HuH-7 (cell line): ENCODE measurements at regions not wholly inside any gene's neighbourhood (a gene's known extent, or its start where the extent isn't known, plus 50 kb on each side); places are given as distances from the start of the nearest gene placed in this dataset.
"Not testable (repeated sequence)": the region's sequence is repeated elsewhere in the genome, so short reads cannot be mapped to it uniquely, and the experiment has no call there.

Experiments used
- DNase-seq: peaks from one replicate; pipeline ENCODE4 v3.0.0; 2011; ENCODE audit warnings: low spot score

GRCh38 chr1:187527346-187527745, 698.6 kb downstream of the PLA2G4A start:
- no peak for DNase-seq

GRCh38 chr1:187537936-187538335, 709.2 kb downstream of the PLA2G4A start:
- no peak for DNase-seq

- DNase-seq: no peak
Observed at GRCh38 chr1:187549540-187549939, 720.8 kb downstream of the PLA2G4A start.

- no peak for DNase-seq
Observed at GRCh38 chr1:187551061-187551460, 722.3 kb downstream of the PLA2G4A start.

- no peak for DNase-seq
Observed at GRCh38 chr1:187563191-187563590, 734.4 kb downstream of the PLA2G4A start.

GRCh38 chr1:187566354-187566753, 737.6 kb downstream of the PLA2G4A start:
- no peak for DNase-seq

GRCh38 chr1:187568067-187568466, 739.3 kb downstream of the PLA2G4A start:
- no peak for DNase-seq

GRCh38 chr1:187570166-187570565, 741.4 kb downstream of the PLA2G4A start:
- DNase-seq: no peak

- no peak for DNase-seq
Observed at GRCh38 chr1:187577610-187578009, 748.9 kb downstream of the PLA2G4A start.

GRCh38 chr1:187588917-187589316, 760.2 kb downstream of the PLA2G4A start:
- no peak for DNase-seq

GRCh38 chr1:187605736-187606135, 777.0 kb downstream of the PLA2G4A start:
- no peak for DNase-seq

GRCh38 chr1:187615853-187616735, 787.3 kb downstream of the PLA2G4A start:
- not testable (repeated sequence) for DNase-seq

GRCh38 chr1:187616830-187617229, 788.1 kb downstream of the PLA2G4A start:
- not testable (repeated sequence) for DNase-seq

GRCh38 chr1:187617776-187618175, 789.0 kb downstream of the PLA2G4A start:
- DNase-seq: no peak

GRCh38 chr1:187619175-187619574, 790.4 kb downstream of the PLA2G4A start:
- DNase-seq: no peak

GRCh38 chr1:187621951-187622350, 793.2 kb downstream of the PLA2G4A start:
- DNase-seq: no peak

GRCh38 chr1:187622545-187622944, 793.8 kb downstream of the PLA2G4A start:
- DNase-seq: no peak

- peak; percentile 10 for DNase-seq
Observed at GRCh38 chr1:187624812-187625545, 796.2 kb downstream of the PLA2G4A start.

GRCh38 chr1:187626056-187626455, 797.3 kb downstream of the PLA2G4A start:
- DNase-seq: no peak

- no peak for DNase-seq
Observed at GRCh38 chr1:187627516-187627915, 798.8 kb downstream of the PLA2G4A start.

GRCh38 chr1:187629075-187629474, 800.3 kb downstream of the PLA2G4A start:
- no peak for DNase-seq

GRCh38 chr1:187630653-187631380, 802.1 kb downstream of the PLA2G4A start:
- DNase-seq: no peak

- DNase-seq: no peak
Observed at GRCh38 chr1:187631381-187631675, 802.6 kb downstream of the PLA2G4A start.
